ENCODE measurements at regions not wholly inside any gene's neighbourhood (a gene's known extent, or its start where the extent isn't known, plus 50 kb on each side); places are given as distances from the start of the nearest gene placed in this dataset.
"Not testable (repeated sequence)": the region's sequence is repeated elsewhere in the genome, so short reads cannot be mapped to it uniquely, and the experiment has no call there.

- no peak for DNase-seq
Observed at GRCh38 chr12:92059960-92060359, 85.7 kb downstream of the BTG1 start.

GRCh38 chr12:92058664-92059063, 87.0 kb downstream of the BTG1 start:
- no peak for DNase-seq

- not testable (repeated sequence) for DNase-seq
Observed at GRCh38 chr12:92056756-92057155, 88.9 kb downstream of the BTG1 start.

- no peak for DNase-seq
Observed at GRCh38 chr12:92056290-92056689, 89.4 kb downstream of the BTG1 start.

GRCh38 chr12:92055877-92056276, 89.8 kb downstream of the BTG1 start:
- peak; percentile 76 for DNase-seq

GRCh38 chr12:92051441-92051840, 94.2 kb downstream of the BTG1 start:
- DNase-seq: no peak

GRCh38 chr12:92049403-92049802, 96.2 kb downstream of the BTG1 start:
- DNase-seq: no peak

- DNase-seq: no peak
Observed at GRCh38 chr12:92047393-92047826, 98.2 kb downstream of the BTG1 start.

- DNase-seq: no peak
Observed at GRCh38 chr12:92046557-92047392, 98.9 kb downstream of the BTG1 start.

- no peak for DNase-seq
Observed at GRCh38 chr12:92045852-92046251, 99.8 kb downstream of the BTG1 start.

GRCh38 chr12:92044435-92044834, 101.2 kb downstream of the BTG1 start:
- no peak for DNase-seq

- no peak for DNase-seq
Observed at GRCh38 chr12:92042791-92043531, 102.7 kb downstream of the BTG1 start.

GRCh38 chr12:92041742-92042141, 103.9 kb downstream of the BTG1 start:
- peak; percentile 42 for DNase-seq

- no peak for DNase-seq
Observed at GRCh38 chr12:92039046-92039445, 106.6 kb downstream of the BTG1 start.

GRCh38 chr12:92038476-92038875, 107.2 kb downstream of the BTG1 start:
- no peak for DNase-seq

GRCh38 chr12:92036771-92037453, 108.7 kb downstream of the BTG1 start:
- DNase-seq: no peak

GRCh38 chr12:92036061-92036620, 109.5 kb downstream of the BTG1 start:
- DNase-seq: no peak

GRCh38 chr12:92035477-92035876, 110.2 kb downstream of the BTG1 start:
- no peak for DNase-seq

- DNase-seq: peak; percentile 58
Observed at GRCh38 chr12:92034858-92035401, 110.7 kb downstream of the BTG1 start.

- DNase-seq: no peak
Observed at GRCh38 chr12:92034083-92034482, 111.6 kb downstream of the BTG1 start.

GRCh38 chr12:92032965-92033364, 112.7 kb downstream of the BTG1 start:
- DNase-seq: no peak

- no peak for DNase-seq
Observed at GRCh38 chr12:92032101-92032500, 113.5 kb downstream of the BTG1 start.

- DNase-seq: peak; percentile 81
Observed at GRCh38 chr12:92030618-92031017, 115.0 kb downstream of the BTG1 start.
